A673 (cell line): ENCODE measurements at regions not wholly inside any gene's neighbourhood (a gene's known extent, or its start where the extent isn't known, plus 50 kb on each side); places are given as distances from the start of the nearest gene placed in this dataset.

Experiments
- BruUV-seq: library from RNA; stranded (reverse); fragments of 400-500 nt; replicated peaks from 2 replicates; lab custom pipeline; 2021; lab: Mats Ljungman, UMichigan
- CTCF ChIA-PET: fragments of 300-600 bp; sonication (Branson Sonifier 250); formaldehyde crosslinking; loops from one replicate; lab custom pipeline; 2022; ENCODE audit warnings: antibody characterized with exemption; lab: Charles Lee
- POLR2A ChIA-PET: fragments of 300-600 bp; sonication (Branson Sonifier 250); formaldehyde crosslinking; loops from one replicate; lab custom pipeline; 2022; ENCODE audit warnings: antibody characterized with exemption; ENCODE audit not compliant: low non-redundant PET; lab: Charles Lee
- DNase-seq: peaks from one replicate; pipeline ENCODE4 v3.0.0-alpha.2; 2015; ENCODE audit warnings: low spot score
- H3K27ac ChIP-seq: fragments of 200-600 bp; sonication (generic); 2 replicates; pipeline ENCODE4 v1.5.1; 2016; ENCODE audit warnings: mixed run types, low read depth, mild to moderate bottlenecking, mixed read lengths, antibody characterized with exemption, low read length; ENCODE audit not compliant: poor library complexity, severe bottlenecking
- H3K27me3 ChIP-seq: fragments of 200-600 bp; sonication (generic); replicated peaks from 2 replicates; pipeline ENCODE4 v1.6.1; 2017; ENCODE audit warnings: mixed run types, low read depth, mild to moderate bottlenecking, mixed read lengths, antibody characterized with exemption, low read length; ENCODE audit not compliant: insufficient read depth, poor library complexity
- H3K36me3 ChIP-seq: fragments of 200-600 bp; sonication (generic); 2 replicates; pipeline ENCODE4 v1.6.1; 2016; ENCODE audit warnings: mixed run types, mild to moderate bottlenecking, mixed read lengths, antibody characterized with exemption, low read length; ENCODE audit not compliant: insufficient read depth, poor library complexity, severe bottlenecking
- H3K4me1 ChIP-seq: fragments of 200-600 bp; sonication (generic); 2 replicates; pipeline ENCODE4 v1.6.1; 2017; ENCODE audit warnings: mixed run types, mild to moderate bottlenecking, mixed read lengths, antibody characterized with exemption, low read length; ENCODE audit not compliant: insufficient read depth, poor library complexity, severe bottlenecking
- H3K4me3 ChIP-seq: fragments of 200-600 bp; sonication (generic); 2 replicates; pipeline ENCODE4 v1.5.1; 2016; ENCODE audit warnings: low read depth, mixed run types, mild to moderate bottlenecking, mixed read lengths, low read length; ENCODE audit not compliant: poor library complexity, severe bottlenecking
- H3K9me3 ChIP-seq: fragments of 200-600 bp; sonication (generic); 2 replicates; pipeline ENCODE4 v1.6.1; 2016; ENCODE audit warnings: mixed run types, low read depth, mild to moderate bottlenecking, mixed read lengths, antibody characterized with exemption, low read length; ENCODE audit not compliant: poor library complexity, severe bottlenecking
- CTCF ChIP-seq: fragments of 300-800, 200-600 bp; sonication (generic); conservative IDR thresholded peaks from 2 replicates; pipeline ENCODE4 v1.5.1; 2017; ENCODE audit warnings: low read depth, mild to moderate bottlenecking, antibody characterized with exemption, low read length, moderate library complexity, mixed read lengths
- EZH2 ChIP-seq: fragments of 200-600 bp; sonication (generic); IDR thresholded peaks from 2 replicates; pipeline ENCODE4 v1.6.1; 2017; ENCODE audit warnings: borderline replicate concordance, low read depth, mild to moderate bottlenecking, mixed read lengths, antibody characterized with exemption, low read length; ENCODE audit not compliant: poor library complexity, severe bottlenecking
- intact Hi-C: fragments of 100-400 bp; cut with micrococcal nuclease; formaldehyde crosslinking; loops from one replicate; pipeline ENCODE4 v1.10.0; 2022; ENCODE audit not compliant: unreplicated experiment

- peak; percentile 87 for DNase-seq
- intact Hi-C loops = loop anchor here (1.0 to 5.0 kb wide), 7 partner anchors 608 to 1802 kb away; no protein-coding TSS in a partner anchor
- no peak overlapping the region for H3K4me3 ChIP-seq
- no peak overlapping the region for H3K27ac ChIP-seq
- no TSS peak for BruUV-seq
- POLR2A ChIA-PET = interaction anchor here (0.6 kb wide), 1 partner anchor 274 kb away, joined by 3 read pairs; no protein-coding TSS in a partner anchor
- TF ChIP-seq EZH2 = no peak
- peak; percentile 99 for TF ChIP-seq CTCF
- H3K4me1 ChIP-seq = no peaks in the 10 kb centered on the region
- no peaks in the 10 kb centered on the region for H3K9me3 ChIP-seq
- CTCF ChIA-PET = interaction anchor here (0.5 to 1.7 kb wide), 8 partner anchors 15 to 1323 kb away, joined by 3 to 7 read pairs (median 4); no protein-coding TSS in a partner anchor
- H3K36me3 ChIP-seq = no peaks in the 10 kb centered on the region
- H3K27me3 ChIP-seq = no peaks in the 10 kb centered on the region
Measured at GRCh38 chr11:42524534-42525227, 787.1 kb upstream of the API5 start.

- TF ChIP-seq EZH2 = no peak
- no peak for TF ChIP-seq CTCF
- Histone ChIP-seq H3K4me3 (no peak overlapping the region), H3K36me3 (no peaks in the 10 kb centered on the region), H3K4me1 (no peaks in the 10 kb centered on the region), H3K27ac (no peak overlapping the region), H3K9me3 (no peaks in the 10 kb centered on the region), H3K27me3 (no peaks in the 10 kb centered on the region)
- intact Hi-C loops = loop anchor here (5.0 kb wide), 1 partner anchor 606 kb away; no protein-coding TSS in a partner anchor
- ChIA-PET CTCF (interaction anchor here (0.9 kb wide), 1 partner anchor 757 kb away, joined by 4 read pairs; no protein-coding TSS in a partner anchor), POLR2A (no interaction called here)
- no peak for DNase-seq
- BruUV-seq = no TSS peak
Measured at GRCh38 chr11:42526426-42526825, 785.4 kb upstream of the API5 start.

GRCh38 chr11:42528471-42528870, 783.3 kb upstream of the API5 start:
- Histone ChIP-seq H3K9me3 (no peaks in the 10 kb centered on the region), H3K4me1 (no peaks in the 10 kb centered on the region), H3K4me3 (no peak overlapping the region), H3K36me3 (no peaks in the 10 kb centered on the region), H3K27ac (no peak overlapping the region), H3K27me3 (no peaks in the 10 kb centered on the region)
- TF ChIP-seq EZH2 (no peak), CTCF (no peak)
- CTCF ChIA-PET = no interaction called here
- POLR2A ChIA-PET = no interaction called here
- DNase-seq = no peak
- intact Hi-C loops = loop anchor here (5.0 kb wide), 1 partner anchor 604 kb away; no protein-coding TSS in a partner anchor
- no TSS peak for BruUV-seq
